ENCODE measurements at regions not wholly inside any gene's neighbourhood (a gene's known extent, or its start where the extent isn't known, plus 50 kb on each side); places are given as distances from the start of the nearest gene placed in this dataset.

- TF ChIP-seq CTCF (IDR thresholded peaks at IDR 0.05): no peak
- H3K36me3 Mint-ChIP-seq (ENCODE audit: low read depth): no peaks in the 10 kb centered on the region
- peaks cover 20% of the 10 kb centered on the region for H3K9me3 Mint-ChIP-seq
- H3K27me3 Mint-ChIP-seq (ENCODE audit: insufficient read depth): no peaks in the 10 kb centered on the region
- H3K4me3 Mint-ChIP-seq: no peak overlapping the region
- no peaks in the 10 kb centered on the region for H3K4me1 Mint-ChIP-seq (ENCODE audit: low read depth)
- DNase-seq: no peak
- H3K27ac Mint-ChIP-seq: no peak overlapping the region
Measured at GRCh38 chr6:97885828-97886227, 602.8 kb upstream of the MMS22L start.

GRCh38 chr6:97901531-97901930 is 618.5 kb upstream of the MMS22L start:
- Mint-ChIP-seq H3K9me3 (peaks cover 14% of the 10 kb centered on the region), H3K27me3 (ENCODE audit: insufficient read depth) (no peaks in the 10 kb centered on the region), H3K4me3 (no peak overlapping the region), H3K36me3 (ENCODE audit: low read depth) (no peaks in the 10 kb centered on the region), H3K27ac (no peak overlapping the region), H3K4me1 (ENCODE audit: low read depth) (no peaks in the 10 kb centered on the region)
- TF ChIP-seq CTCF (IDR thresholded peaks at IDR 0.05): no peak
- no peak for DNase-seq

- H3K4me1 Mint-ChIP-seq (ENCODE audit: low read depth): no peaks in the 10 kb centered on the region
- peaks cover 44% of the 10 kb centered on the region for H3K9me3 Mint-ChIP-seq
- TF ChIP-seq CTCF (IDR thresholded peaks at IDR 0.05): no peak
- DNase-seq: no peak
- H3K36me3 Mint-ChIP-seq (ENCODE audit: low read depth): no peaks in the 10 kb centered on the region; the same call in 1 of the 2 replicates
- no peak overlapping the region for H3K4me3 Mint-ChIP-seq
- H3K27ac Mint-ChIP-seq: no peak overlapping the region
- no peaks in the 10 kb centered on the region for H3K27me3 Mint-ChIP-seq (ENCODE audit: insufficient read depth)
Measured at GRCh38 chr6:97909380-97909779, 626.4 kb upstream of the MMS22L start.

- Mint-ChIP-seq H3K9me3 (peaks cover 33% of the 10 kb centered on the region), H3K27ac (no peak overlapping the region), H3K27me3 (ENCODE audit: insufficient read depth) (no peaks in the 10 kb centered on the region), H3K4me3 (no peak overlapping the region), H3K4me1 (ENCODE audit: low read depth) (no peaks in the 10 kb centered on the region), H3K36me3 (ENCODE audit: low read depth) (no peaks in the 10 kb centered on the region; the same call in 1 of the 2 replicates)
- no peak for TF ChIP-seq CTCF (IDR thresholded peaks at IDR 0.05)
- no peak for DNase-seq
Measured at GRCh38 chr6:97913721-97914120, 630.7 kb upstream of the MMS22L start.

- Mint-ChIP-seq H3K9me3 (peaks cover 29% of the 10 kb centered on the region), H3K4me1 (ENCODE audit: low read depth) (no peaks in the 10 kb centered on the region), H3K27ac (no peak overlapping the region), H3K27me3 (ENCODE audit: insufficient read depth) (no peaks in the 10 kb centered on the region), H3K4me3 (no peak overlapping the region), H3K36me3 (ENCODE audit: low read depth) (no peaks in the 10 kb centered on the region; the same call in 1 of the 2 replicates)
- no peak for DNase-seq
- no peak for TF ChIP-seq CTCF (IDR thresholded peaks at IDR 0.05)
Measured at GRCh38 chr6:97914912-97915311, 631.9 kb upstream of the MMS22L start.

GRCh38 chr6:97915537-97915936 is 632.5 kb upstream of the MMS22L start:
- no peaks in the 10 kb centered on the region for H3K4me1 Mint-ChIP-seq (ENCODE audit: low read depth)
- no peaks in the 10 kb centered on the region; the same call in 1 of the 2 replicates for H3K36me3 Mint-ChIP-seq (ENCODE audit: low read depth)
- no peaks in the 10 kb centered on the region for H3K27me3 Mint-ChIP-seq (ENCODE audit: insufficient read depth)
- no peak overlapping the region for H3K27ac Mint-ChIP-seq
- no peak overlapping the region for H3K4me3 Mint-ChIP-seq
- no peak for TF ChIP-seq CTCF (IDR thresholded peaks at IDR 0.05)
- H3K9me3 Mint-ChIP-seq: peaks cover 26% of the 10 kb centered on the region
- no peak for DNase-seq
